Fibroblast of lung (primary cell): ENCODE measurements at regions not wholly inside any gene's neighbourhood (a gene's known extent, or its start where the extent isn't known, plus 50 kb on each side); places are given as distances from the start of the nearest gene placed in this dataset.

Experiments
- DNase-seq, 2 donors: peaks; one replicate each; pipeline versions ENCODE4 v3.0.0 to v3.0.0-alpha.2; 2010; ENCODE audit warnings: low read depth in 2 of 2
- H2AFZ ChIP-seq: 2 replicates; pipeline ENCODE4 v1.5.1; 2012; ENCODE audit warnings: low read length, control low read depth, inconsistent platforms
- H3K27ac ChIP-seq: 2 replicates; pipeline ENCODE4 v1.5.1; 2011; ENCODE audit warnings: low read length, control low read depth; ENCODE audit not compliant: insufficient read depth
- H3K27me3 ChIP-seq: 2 replicates; pipeline ENCODE4 v1.5.1; 2011; ENCODE audit warnings: mild to moderate bottlenecking, low read length; ENCODE audit not compliant: control insufficient read depth, insufficient read depth
- H3K36me3 ChIP-seq: 2 replicates; pipeline ENCODE4 v1.5.1; 2011; ENCODE audit warnings: low read length; ENCODE audit not compliant: control insufficient read depth, insufficient read depth
- H3K4me1 ChIP-seq: 2 replicates; pipeline ENCODE4 v1.5.1; 2011; ENCODE audit warnings: low read length; ENCODE audit not compliant: control insufficient read depth, insufficient read depth; ENCODE audit errors: extremely low read depth
- H3K4me2 ChIP-seq: 2 replicates; pipeline ENCODE4 v1.5.1; 2011; ENCODE audit warnings: low read length, control low read depth; ENCODE audit not compliant: insufficient read depth; ENCODE audit errors: extremely low read depth
- H3K4me3 ChIP-seq, 4 experiments: fragments of 200-600 bp in 1 of 4; sonication (generic) in 1 of 4; replicated peaks in 1 of 4; 2 replicates each; pipeline ENCODE4 v1.5.1; 2011 to 2016; ENCODE audit warnings: low read length in 4 of 4, low read depth in 3 of 4, mild to moderate bottlenecking in 3 of 4, control low read depth in 2 of 4, inconsistent platforms in 1 of 4, mixed read lengths in 1 of 4; ENCODE audit not compliant: insufficient read depth in 1 of 4; ENCODE audit errors: control extremely low read depth in 1 of 4
- H3K79me2 ChIP-seq: 2 replicates; pipeline ENCODE4 v1.5.1; 2012; ENCODE audit warnings: mild to moderate bottlenecking, low read length, inconsistent platforms; ENCODE audit not compliant: control insufficient read depth, insufficient read depth
- H3K9ac ChIP-seq: 2 replicates; pipeline ENCODE4 v1.5.1; 2011; ENCODE audit warnings: mild to moderate bottlenecking, low read length, control low read depth; ENCODE audit not compliant: insufficient read depth
- H3K9me3 ChIP-seq: 2 replicates; pipeline ENCODE4 v1.5.1; 2012; ENCODE audit warnings: low read depth, low read length; ENCODE audit not compliant: control insufficient read depth, insufficient read depth
- H4K20me1 ChIP-seq: 2 replicates; pipeline ENCODE4 v1.5.1; 2011; ENCODE audit warnings: low read length; ENCODE audit not compliant: control insufficient read depth, insufficient read depth; ENCODE audit errors: extremely low read depth
- CTCF ChIP-seq, 2 donors: IDR thresholded peaks in 1 of 2; conservative IDR thresholded peaks in 1 of 2; 1 replicate in 1 of 2; 2 replicates in 1 of 2; pipeline ENCODE4 v1.5.1; 2011 to 2012; ENCODE audit warnings: low read length in 2 of 2, control low read depth in 1 of 2, inconsistent platforms in 1 of 2, low read depth in 1 of 2, mild to moderate bottlenecking in 1 of 2
- EZH2 ChIP-seq: IDR thresholded peaks from 2 replicates; pipeline ENCODE4 v1.5.1; 2012; ENCODE audit warnings: low read length, control low read depth, mild to moderate bottlenecking; ENCODE audit errors: missing control alignments

GRCh38 chr22:27046603-27047002, 389.2 kb downstream of the MIAT start:
- Histone ChIP-seq H3K79me2 (no peaks in the 10 kb centered on the region), H3K27ac (no peak overlapping the region), H2AFZ (no peak overlapping the region), H3K9me3 (no peaks in the 10 kb centered on the region), H3K4me3 (no peak overlapping the region), H3K4me1 (no peaks in the 10 kb centered on the region), H3K4me2 (no peak overlapping the region), H3K9ac (no peak overlapping the region), H3K36me3 (no peaks in the 10 kb centered on the region), H3K27me3 (peaks cover 2% of the 10 kb centered on the region), H4K20me1 (no peaks in the 10 kb centered on the region)
- TF ChIP-seq CTCF (conservative IDR thresholded peaks at IDR 0.05 in 1 of 2, IDR thresholded peaks at IDR 0.05 in 1 of 2; ENCODE audit: low read depth in 1 of 2, low read length in 2 of 2): no peak
- no peak for TF ChIP-seq EZH2
- no peak for DNase-seq

GRCh38 chr22:27050771-27051170, 393.4 kb downstream of the MIAT start:
- no peak overlapping the region for H3K4me2 ChIP-seq
- no peak overlapping the region for H3K27ac ChIP-seq
- H3K9me3 ChIP-seq: no peaks in the 10 kb centered on the region
- H4K20me1 ChIP-seq: no peaks in the 10 kb centered on the region
- no peaks in the 10 kb centered on the region for H3K79me2 ChIP-seq
- H2AFZ ChIP-seq: no peak overlapping the region
- no peaks in the 10 kb centered on the region for H3K36me3 ChIP-seq
- no peak for DNase-seq
- H3K4me1 ChIP-seq: no peaks in the 10 kb centered on the region
- H3K4me3 ChIP-seq: no peak overlapping the region
- TF ChIP-seq CTCF (conservative IDR thresholded peaks at IDR 0.05 in 1 of 2, IDR thresholded peaks at IDR 0.05 in 1 of 2; ENCODE audit: low read depth in 1 of 2, low read length in 2 of 2): no peak
- TF ChIP-seq EZH2: no peak
- H3K27me3 ChIP-seq: peaks cover 4% of the 10 kb centered on the region
- H3K9ac ChIP-seq: no peak overlapping the region

DNA sequence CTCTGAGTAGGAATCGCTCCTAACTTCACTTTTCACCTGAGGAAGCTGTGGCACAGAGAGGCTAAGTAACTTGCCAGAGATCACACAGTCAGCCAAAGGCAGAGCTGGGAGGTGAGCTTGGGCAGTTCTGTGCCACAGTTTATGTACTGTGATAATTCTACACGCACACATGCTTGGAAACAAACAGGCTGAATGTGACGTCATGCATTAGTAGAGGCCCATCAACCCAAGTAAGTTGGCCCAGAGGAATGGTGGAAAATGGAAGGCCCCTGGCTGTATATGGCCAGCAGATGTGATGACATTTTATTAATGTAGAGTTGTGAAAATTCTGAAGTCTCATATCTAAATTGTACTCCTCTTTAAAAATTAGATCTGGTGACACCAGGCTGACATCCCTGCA, 394.0 kb downstream of the MIAT start:
- no peak overlapping the region for H3K27ac ChIP-seq
- H3K36me3 ChIP-seq: no peaks in the 10 kb centered on the region
- no peaks in the 10 kb centered on the region for H3K4me1 ChIP-seq
- peaks cover 5% of the 10 kb centered on the region for H3K27me3 ChIP-seq
- TF ChIP-seq CTCF (conservative IDR thresholded peaks at IDR 0.05 in 1 of 2, IDR thresholded peaks at IDR 0.05 in 1 of 2; ENCODE audit: low read depth in 1 of 2, low read length in 2 of 2) (no peak), EZH2 (no peak)
- H3K4me3 ChIP-seq: no peak overlapping the region
- no peaks in the 10 kb centered on the region for H4K20me1 ChIP-seq
- no peak overlapping the region for H3K4me2 ChIP-seq
- H2AFZ ChIP-seq: no peak overlapping the region
- no peaks in the 10 kb centered on the region for H3K79me2 ChIP-seq
- DNase-seq: no peak
- no peaks in the 10 kb centered on the region for H3K9me3 ChIP-seq
- no peak overlapping the region for H3K9ac ChIP-seq
